ENCODE measurements at regions not wholly inside any gene's neighbourhood (a gene's known extent, or its start where the extent isn't known, plus 50 kb on each side); places are given as distances from the start of the nearest gene placed in this dataset.

DNA sequence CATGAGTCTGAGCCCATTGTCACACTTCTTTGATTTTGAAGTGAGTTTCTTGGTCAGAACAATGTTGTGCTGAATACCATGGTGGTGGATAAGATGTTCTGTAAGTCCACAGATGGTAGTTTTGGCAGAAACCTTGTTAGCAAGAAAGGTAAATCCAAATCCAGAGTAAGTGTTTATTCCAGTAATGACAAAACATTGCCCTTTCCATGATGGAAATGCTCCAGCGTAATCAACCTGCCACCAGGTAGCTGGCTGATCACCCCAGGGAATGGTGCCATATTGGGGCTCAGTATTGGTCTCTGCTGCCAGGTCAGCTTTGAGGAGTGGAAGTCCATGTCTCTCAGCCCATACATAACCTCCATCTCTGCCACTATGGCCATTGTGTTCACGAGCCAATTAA is 54.7 kb upstream of the DAPK1 start:
- TF ChIP-seq, protein P1, sequence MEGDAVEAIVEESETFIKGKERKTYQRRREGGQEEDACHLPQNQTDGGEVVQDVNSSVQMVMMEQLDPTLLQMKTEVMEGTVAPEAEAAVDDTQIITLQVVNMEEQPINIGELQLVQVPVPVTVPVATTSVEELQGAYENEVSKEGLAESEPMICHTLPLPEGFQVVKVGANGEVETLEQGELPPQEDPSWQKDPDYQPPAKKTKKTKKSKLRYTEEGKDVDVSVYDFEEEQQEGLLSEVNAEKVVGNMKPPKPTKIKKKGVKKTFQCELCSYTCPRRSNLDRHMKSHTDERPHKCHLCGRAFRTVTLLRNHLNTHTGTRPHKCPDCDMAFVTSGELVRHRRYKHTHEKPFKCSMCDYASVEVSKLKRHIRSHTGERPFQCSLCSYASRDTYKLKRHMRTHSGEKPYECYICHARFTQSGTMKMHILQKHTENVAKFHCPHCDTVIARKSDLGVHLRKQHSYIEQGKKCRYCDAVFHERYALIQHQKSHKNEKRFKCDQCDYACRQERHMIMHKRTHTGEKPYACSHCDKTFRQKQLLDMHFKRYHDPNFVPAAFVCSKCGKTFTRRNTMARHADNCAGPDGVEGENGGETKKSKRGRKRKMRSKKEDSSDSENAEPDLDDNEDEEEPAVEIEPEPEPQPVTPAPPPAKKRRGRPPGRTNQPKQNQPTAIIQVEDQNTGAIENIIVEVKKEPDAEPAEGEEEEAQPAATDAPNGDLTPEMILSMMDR (IDR thresholded peaks at IDR 0.05), result no peak
- no peak for TF ChIP-seq POLR2A (IDR thresholded peaks at IDR 0.05)
- TF ChIP-seq POLR2AphosphoS5 (IDR thresholded peaks at IDR 0.05), result no peak

Measured in stomach (tissue), 4 donors.